B cell (primary cell): ENCODE measurements at regions not wholly inside any gene's neighbourhood (a gene's known extent, or its start where the extent isn't known, plus 50 kb on each side); places are given as distances from the start of the nearest gene placed in this dataset.

Source experiments
- ATAC-seq: fragments of 200-7000 bp; cut with Tn5 transposase; one replicate; pipeline ENCODE4 v1.10.0; 2021; ENCODE audit warnings: low read depth, mild to moderate bottlenecking, moderate number of reproducible peaks, moderate library complexity
- CTCF ChIA-PET: fragments of 350-600 bp; sonication (Branson Sonifier 250); formaldehyde crosslinking; loops from one replicate; lab custom pipeline; 2021; ENCODE audit warnings: antibody characterized with exemption, inconsistent platforms; lab: Charles Lee
- POLR2A ChIA-PET: fragments of 350-600 bp; sonication (Branson Sonifier 250); formaldehyde crosslinking; loops from one replicate; lab custom pipeline; 2021; ENCODE audit warnings: antibody characterized with exemption; lab: Charles Lee
- DNase-seq: peaks from one replicate; pipeline ENCODE4 v3.0.0; 2013
- H2AFZ ChIP-seq: 2 replicates; pipeline ENCODE4 v1.6.1; 2012; ENCODE audit warnings: mild to moderate bottlenecking, low read depth, low read length; ENCODE audit not compliant: insufficient read depth, poor library complexity, severe bottlenecking
- H3K27ac ChIP-seq, 2 donors: 1 replicate in 1 of 2; 2 replicates in 1 of 2; pipeline ENCODE4 v1.5.1; 2012 to 2013; ENCODE audit warnings: low read length in 2 of 2, mild to moderate bottlenecking in 2 of 2, moderate library complexity in 1 of 2
- H3K27me3 ChIP-seq, 4 experiments: fragments of 200-600 bp in 1 of 4; sonication (generic) in 1 of 4; replicated peaks in 1 of 4; 1 replicate in 2 of 4; 2 replicates in 2 of 4; pipeline versions ENCODE4 v1.6.1 to v1.7.0; 2013 to 2016; ENCODE audit warnings: low read length in 3 of 4, mild to moderate bottlenecking in 2 of 4, mixed read lengths in 1 of 4, moderate library complexity in 1 of 4; ENCODE audit not compliant: insufficient read depth in 4 of 4, control insufficient read depth in 3 of 4; ENCODE audit errors: control extremely low read depth in 1 of 4
- H3K36me3 ChIP-seq, 2 experiments: replicated peaks in 1 of 2; 1 replicate in 1 of 2; 2 replicates in 1 of 2; pipeline versions ENCODE4 v1.6.1 to v1.7.1; 2013; ENCODE audit warnings: low read length in 1 of 2; ENCODE audit not compliant: insufficient read depth in 2 of 2, control insufficient read depth in 1 of 2; ENCODE audit errors: control extremely low read depth in 1 of 2, extremely low read depth in 1 of 2
- H3K4me1 ChIP-seq, 2 donors: fragments of 200-600 bp in 1 of 2; sonication (generic) in 1 of 2; 1 replicate in 1 of 2; 2 replicates in 1 of 2; pipeline versions ENCODE4 v1.5.1 to v1.6.1; 2013 to 2017; ENCODE audit warnings: low read length in 2 of 2; ENCODE audit not compliant: control insufficient read depth in 2 of 2, insufficient read depth in 2 of 2
- H3K4me2 ChIP-seq: replicated peaks from 2 replicates; pipeline ENCODE3; 2012; ENCODE audit warnings: mild to moderate bottlenecking, low read depth, low read length; ENCODE audit not compliant: poor library complexity, severe bottlenecking
- H3K4me3 ChIP-seq, 5 experiments: fragments of 200-600 bp in 1 of 5; sonication (generic) in 1 of 5; 1 replicate in 3 of 5; 2 replicates in 2 of 5; pipeline versions ENCODE4 v1.5.1 to v1.7.0; 2011 to 2016; ENCODE audit warnings: low read length in 4 of 5, mild to moderate bottlenecking in 4 of 5, low read depth in 2 of 5, control low read depth in 1 of 5, moderate library complexity in 1 of 5; ENCODE audit not compliant: insufficient read depth in 1 of 5; ENCODE audit errors: control extremely low read depth in 1 of 5, extremely low read depth in 1 of 5
- H3K79me2 ChIP-seq: fragments of 200-600 bp; sonication (generic); one replicate; pipeline ENCODE4 v1.6.0; 2016; ENCODE audit warnings: low read length; ENCODE audit not compliant: control insufficient read depth, insufficient read depth
- H3K9ac ChIP-seq: fragments of 200-600 bp; sonication (generic); 2 replicates; pipeline ENCODE4 v1.6.1; 2017; ENCODE audit warnings: mild to moderate bottlenecking, low read length, moderate library complexity
- H3K9me3 ChIP-seq, 3 donors: one replicate each; pipeline versions ENCODE4 v1.6.1 to v1.7.1; 2013; ENCODE audit warnings: low read length in 2 of 3; ENCODE audit not compliant: control insufficient read depth in 2 of 3, insufficient read depth in 1 of 3; ENCODE audit errors: control extremely low read depth in 1 of 3
- H4K20me1 ChIP-seq: 2 replicates; pipeline ENCODE4 v1.6.0; 2012; ENCODE audit warnings: mild to moderate bottlenecking, low read length; ENCODE audit not compliant: insufficient read depth, control insufficient read depth, poor library complexity, severe bottlenecking
- H3K27ac Mint-ChIP-seq: one replicate; pipeline ENCODE4 v1.8.0; 2021; ENCODE audit warnings: mixed read lengths
- H3K27me3 Mint-ChIP-seq: one replicate; pipeline ENCODE4 v1.8.0; 2021; ENCODE audit warnings: mixed read lengths
- H3K4me1 Mint-ChIP-seq: one replicate; pipeline ENCODE4 v1.8.0; 2021; ENCODE audit warnings: mixed read lengths
- H3K4me3 Mint-ChIP-seq: one replicate; pipeline ENCODE4 v1.8.0; 2021; ENCODE audit warnings: mixed read lengths
- H3K9me3 Mint-ChIP-seq: one replicate; pipeline ENCODE4 v1.8.0; 2022; ENCODE audit warnings: mixed read lengths; ENCODE audit not compliant: insufficient read depth
- CTCF ChIP-seq: fragments of 200-600 bp; IDR thresholded peaks from one replicate; pipeline ENCODE4 v1.8.0; 2022; ENCODE audit warnings: antibody characterized with exemption, mild to moderate bottlenecking
- EZH2 ChIP-seq: IDR thresholded peaks from 2 replicates; pipeline ENCODE4 v1.6.1; 2012; ENCODE audit warnings: borderline replicate concordance, low read depth, mild to moderate bottlenecking, moderate library complexity, low read length; ENCODE audit not compliant: insufficient read depth, poor library complexity, severe bottlenecking
- WGBS: methylation state at CpG from one replicate; pipeline ENCODE4 v1.1.5; 2013; ENCODE audit warnings: missing lambda C conversion rate; ENCODE audit not compliant: insufficient coverage; 5-methylcytosine and 5-hydroxymethylcytosine counted together
- intact Hi-C: fragments of 100-400 bp; cut with micrococcal nuclease; formaldehyde crosslinking; loops from one replicate; pipeline ENCODE4 v1.10.0; 2022

- Histone ChIP-seq H3K4me3 (no peak overlapping the region), H3K9me3 (no peaks in the 10 kb centered on the region), H3K27me3 (peaks cover 0 to 14% (median 1%) of the 10 kb centered on the region in 4 experiments), H3K27ac (no peak overlapping the region), H3K4me2 (no peak overlapping the region), H3K4me1 (peaks cover 8 to 13% of the 10 kb centered on the region in 2 donors), H3K9ac (no peak overlapping the region), H2AFZ (no peak overlapping the region), H3K79me2 (no peaks in the 10 kb centered on the region), H4K20me1 (no peaks in the 10 kb centered on the region), H3K36me3 (no peaks in the 10 kb centered on the region)
- no peak overlapping the region for H3K4me3 Mint-ChIP-seq
- ChIA-PET POLR2A (no interaction called here), CTCF (no interaction called here)
- no peak for ATAC-seq
- H3K27me3 Mint-ChIP-seq, result peaks cover 42% of the 10 kb centered on the region
- DNase-seq, result no peak
- intact Hi-C loops, result no loop called here
- H3K9me3 Mint-ChIP-seq, result no peaks in the 10 kb centered on the region
- 74% methylated on average over 11 of the region's 15 CpGs for WGBS
- no peak overlapping the region for H3K27ac Mint-ChIP-seq
- H3K4me1 Mint-ChIP-seq, result peaks cover 14% of the 10 kb centered on the region
- TF ChIP-seq CTCF (no peak), EZH2 (no peak)
Measured at GRCh38 chr10:129039406-129040370, 427.4 kb upstream of the MGMT start.

- H3K9me3 Mint-ChIP-seq, result no peaks in the 10 kb centered on the region
- Histone ChIP-seq H3K9me3 (no peaks in the 10 kb centered on the region), H3K27ac (no peak overlapping the region), H3K27me3 (peaks cover 0 to 13% (median 1%) of the 10 kb centered on the region in 4 experiments), H3K4me2 (no peak overlapping the region), H3K9ac (no peak overlapping the region), H3K4me3 (no peak overlapping the region), H3K36me3 (no peaks in the 10 kb centered on the region), H3K79me2 (no peaks in the 10 kb centered on the region), H4K20me1 (no peaks in the 10 kb centered on the region), H2AFZ (no peak overlapping the region), H3K4me1 (peaks cover 8 to 11% of the 10 kb centered on the region in 2 donors)
- ChIA-PET POLR2A (no interaction called here), CTCF (no interaction called here)
- no peak overlapping the region for H3K27ac Mint-ChIP-seq
- peaks cover 13% of the 10 kb centered on the region for H3K4me1 Mint-ChIP-seq
- intact Hi-C loops, result no loop called here
- H3K27me3 Mint-ChIP-seq, result peaks cover 40% of the 10 kb centered on the region
- no peak overlapping the region for H3K4me3 Mint-ChIP-seq
- no peak for TF ChIP-seq EZH2
- TF ChIP-seq CTCF, result no peak
- ATAC-seq (no peak), DNase-seq (no peak)
- 70% methylated on average over 1 of the region's 1 CpG for WGBS
Measured at GRCh38 chr10:129040377-129040776, 426.7 kb upstream of the MGMT start.
